HEK293 (cell line): ENCODE measurements at regions not wholly inside any gene's neighbourhood (a gene's known extent, or its start where the extent isn't known, plus 50 kb on each side); places are given as distances from the start of the nearest gene placed in this dataset.
A peak's percentile ranks its signal among the peaks of the same experiment; 100 is the strongest.

ENCODE experiments used
- CTCF ChIA-PET: fragments of 350-600 bp; formaldehyde crosslinking; extraction: SDS; loops from one replicate; lab custom pipeline; 2021; ENCODE audit warnings: antibody characterized with exemption; lab: Yijun Ruan, JAX
- POLR2A ChIA-PET: fragments of 300-600 bp; formaldehyde crosslinking; extraction: SDS; loops from one replicate; lab custom pipeline; 2020; ENCODE audit warnings: antibody characterized with exemption, inconsistent platforms; lab: Yijun Ruan, JAX
- H3K27ac ChIP-seq: fragments of 200-500 bp; sonication (Bioruptor generic); 2 replicates; pipeline ENCODE4 v1.5.1; 2014; ENCODE audit warnings: low read depth, low read length, control low read depth, inconsistent platforms; ENCODE audit errors: extremely low read depth
- H3K36me3 ChIP-seq, 2 experiments: fragments of 200-500 bp in 1 of 2; sonication (Bioruptor generic) in 1 of 2; 1 replicate in 1 of 2; 2 replicates in 1 of 2; pipeline ENCODE4 v1.5.1; 2014 to 2017; ENCODE audit warnings: inconsistent platforms in 2 of 2, low read length in 2 of 2; ENCODE audit not compliant: control insufficient read depth in 2 of 2, insufficient read depth in 1 of 2
- H3K4me1 ChIP-seq: fragments of 200-500 bp; sonication (Bioruptor generic); 2 replicates; pipeline ENCODE4 v1.5.1; 2014; ENCODE audit warnings: mild to moderate bottlenecking, low read length, inconsistent platforms; ENCODE audit not compliant: control insufficient read depth, insufficient read depth
- H3K4me3 ChIP-seq: 2 replicates; pipeline ENCODE4 v1.5.1; 2011; ENCODE audit warnings: low read depth, mild to moderate bottlenecking, control low read depth, low read length, moderate library complexity
- H3K9me3 ChIP-seq: fragments of 200-500 bp; sonication (Bioruptor generic); 2 replicates; pipeline ENCODE4 v1.5.1; 2014; ENCODE audit warnings: low read depth, low read length, inconsistent platforms; ENCODE audit not compliant: control insufficient read depth, insufficient read depth
- GFI1B ChIP-seq: fragments of 450-650 bp; formaldehyde crosslinking; IDR thresholded peaks from 2 replicates; pipeline ENCODE4 v1.5.1; 2016; ENCODE audit warnings: missing biosample characterization, missing genetic modification characterization
- IKZF3 ChIP-seq: fragments of 450-650 bp; IDR thresholded peaks from 2 replicates; pipeline ENCODE4 v1.5.0; 2018; ENCODE audit warnings: missing biosample characterization, mild to moderate bottlenecking, missing genetic modification characterization, moderate library complexity
- REPIN1 ChIP-seq: fragments of 450-650 bp; formaldehyde crosslinking; IDR thresholded peaks from 2 replicates; pipeline ENCODE4 v1.5.1; 2017; ENCODE audit warnings: missing biosample characterization, missing genetic modification characterization, low read depth
- SP7 ChIP-seq: fragments of 450-650 bp; formaldehyde crosslinking; IDR thresholded peaks from 2 replicates; pipeline ENCODE4 v1.5.1; 2016; ENCODE audit warnings: missing biosample characterization, missing genetic modification characterization
- YY2 ChIP-seq: fragments of 450-650 bp; formaldehyde crosslinking; IDR thresholded peaks from 2 replicates; pipeline ENCODE4 v1.5.1; 2016; ENCODE audit warnings: missing biosample characterization, missing genetic modification characterization
- ZBTB10 ChIP-seq: fragments of 450-650 bp; formaldehyde crosslinking; IDR thresholded peaks from 2 replicates; pipeline ENCODE4 v1.5.1; 2016; ENCODE audit warnings: missing biosample characterization, missing genetic modification characterization
- ZBTB48 ChIP-seq: fragments of 450-650 bp; formaldehyde crosslinking; IDR thresholded peaks from 2 replicates; pipeline ENCODE4 v1.5.1; 2016; ENCODE audit warnings: missing biosample characterization, missing genetic modification characterization
- ZFHX2 ChIP-seq: fragments of 450-650 bp; formaldehyde crosslinking; conservative IDR thresholded peaks from 2 replicates; pipeline ENCODE4 v1.5.1; 2016; ENCODE audit warnings: missing biosample characterization, missing genetic modification characterization
- ZFP69B ChIP-seq: fragments of 450-650 bp; formaldehyde crosslinking; IDR thresholded peaks from 2 replicates; pipeline ENCODE4 v1.5.1; 2016; ENCODE audit warnings: missing biosample characterization, missing genetic modification characterization
- ZNF202 ChIP-seq: fragments of 450-650 bp; formaldehyde crosslinking; IDR thresholded peaks from 2 replicates; pipeline ENCODE4 v1.5.1; 2016; ENCODE audit warnings: missing biosample characterization, missing genetic modification characterization, borderline replicate concordance
- ZNF23 ChIP-seq: fragments of 450-650 bp; formaldehyde crosslinking; IDR thresholded peaks from 2 replicates; pipeline ENCODE4 v1.5.1; 2016; ENCODE audit warnings: missing biosample characterization, missing genetic modification characterization, borderline replicate concordance
- ZNF239 ChIP-seq: fragments of 450-650 bp; formaldehyde crosslinking; IDR thresholded peaks from 2 replicates; pipeline ENCODE4 v1.5.1; 2016; ENCODE audit warnings: missing biosample characterization, missing genetic modification characterization
- ZNF26 ChIP-seq: fragments of 450-650 bp; formaldehyde crosslinking; IDR thresholded peaks from 2 replicates; pipeline ENCODE4 v1.5.1; 2016; ENCODE audit warnings: missing biosample characterization, missing genetic modification characterization
- ZNF302 ChIP-seq: fragments of 450-650 bp; formaldehyde crosslinking; IDR thresholded peaks from 2 replicates; pipeline ENCODE4 v1.5.1; 2016; ENCODE audit warnings: missing biosample characterization, missing genetic modification characterization, low read depth
- ZNF311 ChIP-seq: fragments of 450-650 bp; formaldehyde crosslinking; IDR thresholded peaks from 2 replicates; pipeline ENCODE4 v1.5.1; 2017; ENCODE audit warnings: missing biosample characterization, missing genetic modification characterization, borderline replicate concordance
- ZNF362 ChIP-seq: fragments of 450-650 bp; formaldehyde crosslinking; IDR thresholded peaks from 2 replicates; pipeline ENCODE4 v1.5.1; 2016; ENCODE audit warnings: missing biosample characterization, missing genetic modification characterization
- ZNF37A ChIP-seq: fragments of 450-650 bp; IDR thresholded peaks from 2 replicates; pipeline ENCODE4 v1.5.1; 2018; ENCODE audit warnings: missing biosample characterization, missing genetic modification characterization
- ZNF423 ChIP-seq: fragments of 450-650 bp; formaldehyde crosslinking; IDR thresholded peaks from 2 replicates; pipeline ENCODE4 v1.5.1; 2016; ENCODE audit warnings: missing biosample characterization, missing genetic modification characterization
- ZNF433 ChIP-seq: fragments of 450-650 bp; formaldehyde crosslinking; IDR thresholded peaks from 2 replicates; pipeline ENCODE4 v1.5.1; 2016; ENCODE audit warnings: missing biosample characterization, missing genetic modification characterization, low read depth
- ZNF449 ChIP-seq: fragments of 450-650 bp; formaldehyde crosslinking; IDR thresholded peaks from 2 replicates; pipeline ENCODE4 v1.5.1; 2017; ENCODE audit warnings: missing biosample characterization, mild to moderate bottlenecking, missing genetic modification characterization, moderate library complexity
- ZNF549 ChIP-seq: fragments of 450-650 bp; IDR thresholded peaks from 2 replicates; pipeline ENCODE4 v1.5.1; 2018; ENCODE audit warnings: missing biosample characterization, missing genetic modification characterization, mild to moderate bottlenecking, inconsistent platforms, moderate library complexity
- ZNF558 ChIP-seq: fragments of 450-650 bp; formaldehyde crosslinking; IDR thresholded peaks from 2 replicates; pipeline ENCODE4 v1.5.1; 2016; ENCODE audit warnings: missing biosample characterization, missing genetic modification characterization
- ZNF660 ChIP-seq: fragments of 450-650 bp; IDR thresholded peaks from 2 replicates; pipeline ENCODE4 v1.5.1; 2018; ENCODE audit warnings: missing biosample characterization, mild to moderate bottlenecking, missing genetic modification characterization
- ZNF76 ChIP-seq: fragments of 450-650 bp; formaldehyde crosslinking; IDR thresholded peaks from 2 replicates; pipeline ENCODE4; 2016; ENCODE audit warnings: low read depth, missing biosample characterization, missing genetic modification characterization, borderline replicate concordance
- ZNF791 ChIP-seq: fragments of 450-650 bp; formaldehyde crosslinking; IDR thresholded peaks from 2 replicates; pipeline ENCODE4 v1.5.1; 2016; ENCODE audit warnings: missing biosample characterization, missing genetic modification characterization
- ZNF792 ChIP-seq: fragments of 450-650 bp; formaldehyde crosslinking; IDR thresholded peaks from 2 replicates; pipeline ENCODE4 v1.5.1; 2016; ENCODE audit warnings: missing biosample characterization, missing genetic modification characterization
- ZSCAN30 ChIP-seq: fragments of 450-650 bp; IDR thresholded peaks from 2 replicates; pipeline ENCODE4 v1.5.1; 2018; ENCODE audit warnings: missing biosample characterization, mild to moderate bottlenecking, missing genetic modification characterization, moderate library complexity

- TF ChIP-seq ZNF311 (tag by site-specific recombination) (no peak), ZNF423 (tag by site-specific recombination) (no peak), ZBTB10 (tag by site-specific recombination) (no peak), ZNF76 (tag by site-specific recombination) (no peak), ZNF37A (tag by site-specific recombination) (no peak), ZNF202 (no peak), ZNF549 (tag by site-specific recombination) (no peak), ZNF302 (no peak), ZFP69B (no peak), ZBTB48 (no peak), ZNF239 (tag by site-specific recombination) (no peak)
Measured at GRCh38 chr9:87336407-87336806, 161.3 kb upstream of the DAPK1 start (continued).

GRCh38 chr9:87336914-87337333, 160.7 kb upstream of the DAPK1 start:
- ChIA-PET CTCF (interaction anchor here (0.6 to 3.0 kb wide), 22 partner anchors 11 to 924 kb away, joined by 3 to 38 read pairs (median 4); partner anchors contain the start of gene DAPK1), POLR2A (interaction anchor here (0.9 to 2.4 kb wide), 2 partner anchors 160 to 326 kb away, joined by 4 to 12 read pairs; partner anchors contain the start of gene DAPK1)
- H3K9me3 ChIP-seq: no peaks in the 10 kb centered on the region
- no peaks in the 10 kb centered on the region for H3K36me3 ChIP-seq
- no peak overlapping the region for H3K27ac ChIP-seq
- peak overlapping the region; percentile 46 for H3K4me3 ChIP-seq
- no peaks in the 10 kb centered on the region; the same call in 1 of the 2 replicates for H3K4me1 ChIP-seq
- no peak for TF ChIP-seq ZNF791
- peak; percentile 21; the same call in 1 of the 2 replicates for TF ChIP-seq SP7
- TF ChIP-seq ZFHX2 (tag by site-specific recombination): no peak
- no peak for TF ChIP-seq ZNF26 (tag by site-specific recombination)
- no peak for TF ChIP-seq ZNF433 (tag by site-specific recombination)
- no peak for TF ChIP-seq ZNF558
- TF ChIP-seq ZNF660 (tag by site-specific recombination): 0 out of 2 replicates have a peak, but pooled peaks have one; percentile 43
- TF ChIP-seq ZNF362 (tag by site-specific recombination): 0 out of 2 replicates have a peak, but pooled peaks have one; percentile 25
- peak; percentile 39; the same call in 1 of the 2 replicates for TF ChIP-seq ZSCAN30
- TF ChIP-seq ZNF449 (tag by site-specific recombination): peak; percentile 52; the same call in 1 of the 2 replicates
- TF ChIP-seq REPIN1: no peak
- TF ChIP-seq YY2 (tag by site-specific recombination): no peak
- TF ChIP-seq ZNF792 (tag by site-specific recombination): no peak
- no peak for TF ChIP-seq GFI1B (tag by site-specific recombination)
- TF ChIP-seq IKZF3 (tag by site-specific recombination): peak; percentile 26; the same call in 1 of the 2 replicates
- TF ChIP-seq ZNF23 (tag by site-specific recombination): no peak
